Testis (tissue), 2 donors: ENCODE measurements at regions not wholly inside any gene's neighbourhood (a gene's known extent, or its start where the extent isn't known, plus 50 kb on each side); places are given as distances from the start of the nearest gene placed in this dataset.

Experiments used
- POLR2A ChIP-seq: fragments of 450-650 bp; IDR thresholded peaks from one replicate; pipeline ENCODE4 v1.6.1; 2017; ENCODE audit warnings: antibody characterized with exemption, mild to moderate bottlenecking, moderate library complexity
- TF ChIP-seq, protein P1 (sequence below), 3 experiments: fragments of 450-650 bp in 2 of 3; fragments of 200-600 bp in 1 of 3; sonication (generic) in 1 of 3; IDR thresholded peaks; one replicate each; pipeline ENCODE4 v1.5.1; 2016 to 2019; ENCODE audit warnings: antibody characterized with exemption in 3 of 3, mild to moderate bottlenecking in 2 of 3, moderate library complexity in 1 of 3

DNA sequence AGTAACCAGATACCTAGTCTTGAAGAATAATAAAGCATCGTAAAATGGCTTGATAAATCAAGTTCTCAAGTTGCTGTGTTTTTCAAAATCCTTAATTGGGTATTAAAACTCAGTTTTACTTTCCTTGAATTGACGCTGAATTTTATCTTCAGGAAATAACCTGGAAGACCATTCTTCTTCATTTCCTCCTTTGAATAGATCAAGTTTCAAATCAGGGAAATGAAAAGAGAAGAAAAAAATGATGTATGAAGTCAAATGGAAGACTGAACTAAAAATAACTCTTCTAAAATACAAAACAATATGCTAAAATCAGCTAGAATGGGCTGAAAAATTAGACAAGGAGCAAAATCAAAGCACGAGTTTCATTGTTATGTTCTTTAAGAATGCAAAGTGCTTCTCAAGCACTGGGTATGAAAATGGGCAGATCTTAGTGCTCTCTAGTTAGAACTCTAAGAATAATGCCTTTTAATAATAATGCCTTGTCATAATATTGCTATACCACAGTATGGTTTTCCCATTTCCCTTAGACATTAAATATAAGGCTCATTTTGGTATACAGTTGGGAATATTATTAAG is 54.6 kb upstream of the CLEC14A start:
- no peak for TF ChIP-seq POLR2A
- TF ChIP-seq, protein P1, sequence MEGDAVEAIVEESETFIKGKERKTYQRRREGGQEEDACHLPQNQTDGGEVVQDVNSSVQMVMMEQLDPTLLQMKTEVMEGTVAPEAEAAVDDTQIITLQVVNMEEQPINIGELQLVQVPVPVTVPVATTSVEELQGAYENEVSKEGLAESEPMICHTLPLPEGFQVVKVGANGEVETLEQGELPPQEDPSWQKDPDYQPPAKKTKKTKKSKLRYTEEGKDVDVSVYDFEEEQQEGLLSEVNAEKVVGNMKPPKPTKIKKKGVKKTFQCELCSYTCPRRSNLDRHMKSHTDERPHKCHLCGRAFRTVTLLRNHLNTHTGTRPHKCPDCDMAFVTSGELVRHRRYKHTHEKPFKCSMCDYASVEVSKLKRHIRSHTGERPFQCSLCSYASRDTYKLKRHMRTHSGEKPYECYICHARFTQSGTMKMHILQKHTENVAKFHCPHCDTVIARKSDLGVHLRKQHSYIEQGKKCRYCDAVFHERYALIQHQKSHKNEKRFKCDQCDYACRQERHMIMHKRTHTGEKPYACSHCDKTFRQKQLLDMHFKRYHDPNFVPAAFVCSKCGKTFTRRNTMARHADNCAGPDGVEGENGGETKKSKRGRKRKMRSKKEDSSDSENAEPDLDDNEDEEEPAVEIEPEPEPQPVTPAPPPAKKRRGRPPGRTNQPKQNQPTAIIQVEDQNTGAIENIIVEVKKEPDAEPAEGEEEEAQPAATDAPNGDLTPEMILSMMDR (IDR thresholded peaks at IDR 0.05), result no peak
